Midbrain (tissue), 1 donor: ENCODE measurements at regions not wholly inside any gene's neighbourhood (a gene's known extent, or its start where the extent isn't known, plus 50 kb on each side); places are given as distances from the start of the nearest gene placed in this dataset.
A peak's percentile ranks its signal among the peaks of the same experiment; 100 is the strongest.

Experiments
- DNase-seq: peaks from one replicate; lab custom pipeline; 2025; lab: John Stamatoyannopoulos, UW

DNA sequence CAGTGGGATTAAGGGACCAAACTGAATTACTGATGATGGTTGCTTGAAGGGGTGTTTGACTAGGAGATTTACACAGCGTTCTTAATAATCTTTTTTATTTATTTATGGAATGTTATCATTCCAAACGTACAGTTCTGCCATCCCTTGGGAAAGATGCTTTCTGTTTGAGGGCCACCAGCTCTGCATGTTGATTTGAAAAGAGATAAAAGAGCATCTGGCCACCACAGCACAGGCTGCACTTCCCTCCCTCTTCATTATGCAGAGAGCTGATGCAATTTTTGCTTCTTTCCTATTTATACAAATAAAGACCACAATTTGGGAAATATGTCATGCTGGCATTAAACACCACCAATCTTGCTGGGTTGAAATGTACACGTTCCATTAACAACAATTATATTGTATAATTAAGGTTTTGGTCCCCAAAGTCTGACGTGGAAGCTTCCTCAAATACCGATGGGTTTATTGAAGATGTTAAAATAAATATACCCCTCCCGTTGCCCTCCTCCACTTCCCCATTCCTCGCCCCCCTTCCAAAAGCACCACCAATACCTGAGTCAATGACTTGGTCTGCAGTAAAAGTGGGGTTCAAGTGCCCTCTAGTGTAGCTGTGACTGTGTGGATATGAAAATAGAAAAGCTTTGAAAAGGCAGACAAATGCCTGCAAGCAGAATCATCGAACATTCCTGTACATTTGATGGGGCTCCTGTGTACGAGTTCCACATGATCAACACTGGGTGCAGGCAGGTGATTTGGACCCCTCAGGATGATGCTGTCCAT lies 211.9 kb downstream of the HRH4 start:
- DNase-seq = peak; percentile 17

DNA sequence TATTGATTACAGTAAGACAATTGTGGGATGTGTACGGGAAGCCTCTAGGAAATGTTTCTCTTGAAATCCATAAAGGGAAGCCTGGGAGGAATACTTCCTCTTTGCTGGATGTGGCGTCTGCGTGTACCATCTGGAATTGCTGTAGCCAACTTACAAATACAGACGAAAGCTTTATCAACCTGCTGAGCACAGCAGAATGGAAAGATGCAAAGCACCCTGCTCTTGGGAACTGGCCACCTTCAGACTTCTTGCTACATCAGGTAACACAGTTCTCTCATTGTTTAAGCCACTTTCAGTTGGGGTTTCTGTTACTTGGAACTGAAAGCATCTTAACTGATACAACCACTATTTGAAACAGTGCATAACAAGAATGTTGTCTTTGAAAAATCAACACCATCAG lies 213.8 kb downstream of the HRH4 start:
- no peak for DNase-seq

DNA sequence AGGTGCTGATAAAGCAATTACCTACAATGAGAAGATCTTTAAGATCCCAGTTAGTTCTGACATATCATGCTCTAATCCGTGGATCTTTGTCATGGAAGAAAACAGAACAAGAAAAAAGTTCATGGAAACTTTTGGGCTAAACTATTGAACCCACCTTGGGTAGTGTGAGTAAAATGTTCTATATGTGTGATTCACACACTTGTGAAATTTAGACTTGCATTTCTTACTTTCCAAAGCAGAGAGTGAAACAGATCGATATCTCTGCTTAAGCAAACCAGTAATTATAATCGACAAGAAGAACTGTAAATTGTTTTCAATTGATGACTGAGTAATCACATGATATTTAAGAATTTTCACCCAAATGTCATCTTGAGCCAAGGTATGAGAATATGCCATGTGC lies 214.2 kb downstream of the HRH4 start:
- no peak for DNase-seq

DNA sequence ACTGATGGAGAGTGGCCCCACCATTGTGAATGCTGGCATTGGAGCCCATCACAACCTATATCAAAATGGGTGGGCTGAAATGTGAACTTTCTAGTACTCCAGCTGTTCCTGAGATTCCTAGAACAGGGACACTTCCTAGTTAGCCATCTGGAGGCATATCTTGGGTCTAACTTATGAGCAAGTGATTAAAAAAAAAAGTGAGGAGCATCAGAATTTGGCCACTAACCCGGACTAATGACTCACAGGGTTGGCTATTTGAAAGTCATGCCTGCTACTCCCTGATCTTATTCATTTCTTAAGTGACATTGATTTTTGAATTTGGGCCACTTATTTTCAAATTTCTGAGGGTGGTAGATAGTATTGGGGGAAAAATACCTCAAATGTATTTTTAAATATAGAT lies 216.6 kb downstream of the HRH4 start:
- no peak for DNase-seq

DNA sequence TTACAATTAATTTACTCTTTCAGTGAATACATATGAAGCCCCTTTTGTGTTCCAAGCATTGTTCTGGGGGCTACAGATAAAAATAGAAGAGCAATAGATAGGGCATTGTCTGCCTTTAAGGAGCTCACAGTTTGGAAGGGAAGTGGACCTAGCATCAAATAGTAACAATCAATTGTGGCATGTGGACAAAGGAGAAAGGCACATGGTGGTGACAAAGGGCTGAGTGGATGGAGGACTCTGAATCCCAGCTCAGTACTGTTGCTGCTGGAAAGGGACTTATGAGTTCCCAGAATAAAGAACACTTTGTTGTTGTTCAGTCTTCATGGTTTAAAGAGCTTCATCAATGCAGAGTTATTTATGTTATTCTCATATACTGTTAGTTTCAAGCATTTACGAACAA lies 217.7 kb downstream of the HRH4 start:
- peak; percentile 68 for DNase-seq

DNA sequence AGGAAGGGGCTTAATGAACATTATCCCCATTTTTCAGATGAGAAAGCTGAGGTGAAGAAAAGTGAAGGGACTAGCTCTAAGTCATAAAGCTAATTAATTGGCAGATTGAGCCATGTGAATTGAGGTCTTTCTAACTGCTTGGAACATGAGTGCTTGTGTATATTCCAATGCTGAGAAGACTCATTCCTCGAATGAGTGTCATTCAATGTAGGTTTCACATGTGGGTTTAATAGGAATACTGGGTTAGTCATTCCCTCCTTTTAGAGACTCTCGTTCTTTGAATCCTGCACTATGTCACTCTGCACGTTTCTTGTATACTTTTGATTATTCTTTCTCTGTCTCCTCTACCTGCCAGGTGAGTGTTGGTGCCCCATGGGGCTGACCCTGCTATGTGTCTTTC lies 218.2 kb downstream of the HRH4 start:
- peak; percentile 27 for DNase-seq

DNA sequence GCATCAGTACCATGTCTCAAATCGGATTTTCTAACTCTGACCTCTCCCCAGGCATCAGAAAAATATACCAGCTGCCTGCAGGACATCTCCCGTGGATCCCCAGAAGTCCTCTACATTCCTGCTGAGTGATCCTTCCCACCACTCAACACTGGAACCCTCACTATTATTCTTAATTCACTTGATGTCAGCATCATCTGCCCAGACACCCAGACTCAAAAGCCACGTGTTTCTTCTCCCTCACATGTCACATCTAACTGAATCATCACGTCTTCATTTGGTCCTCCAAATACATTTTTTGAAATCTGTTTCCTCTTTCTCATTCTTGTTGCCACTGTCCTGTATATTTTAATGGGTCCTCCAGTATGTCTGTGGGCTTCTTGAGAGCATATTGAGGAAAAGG lies 218.6 kb downstream of the HRH4 start:
- no peak for DNase-seq

DNA sequence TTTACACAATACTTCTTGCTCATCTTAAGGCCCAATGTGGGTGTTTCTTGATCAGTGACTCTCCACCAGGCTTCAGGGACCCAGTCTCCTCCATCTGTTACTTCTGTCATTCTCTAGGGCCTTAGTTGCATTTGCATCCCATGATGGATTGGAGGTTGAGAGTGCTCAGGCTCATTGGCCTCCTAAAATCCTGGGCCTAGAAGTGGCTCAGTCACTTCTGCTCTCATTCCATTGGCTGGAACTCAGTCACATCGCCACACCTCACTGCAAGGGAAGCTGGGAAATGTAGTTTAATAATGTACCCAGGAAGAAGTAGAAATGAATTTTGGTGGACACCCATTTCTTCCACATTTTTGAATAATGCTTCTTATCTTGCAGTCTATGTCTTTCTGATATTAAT lies 223.5 kb downstream of the HRH4 start:
- DNase-seq = no peak

DNA sequence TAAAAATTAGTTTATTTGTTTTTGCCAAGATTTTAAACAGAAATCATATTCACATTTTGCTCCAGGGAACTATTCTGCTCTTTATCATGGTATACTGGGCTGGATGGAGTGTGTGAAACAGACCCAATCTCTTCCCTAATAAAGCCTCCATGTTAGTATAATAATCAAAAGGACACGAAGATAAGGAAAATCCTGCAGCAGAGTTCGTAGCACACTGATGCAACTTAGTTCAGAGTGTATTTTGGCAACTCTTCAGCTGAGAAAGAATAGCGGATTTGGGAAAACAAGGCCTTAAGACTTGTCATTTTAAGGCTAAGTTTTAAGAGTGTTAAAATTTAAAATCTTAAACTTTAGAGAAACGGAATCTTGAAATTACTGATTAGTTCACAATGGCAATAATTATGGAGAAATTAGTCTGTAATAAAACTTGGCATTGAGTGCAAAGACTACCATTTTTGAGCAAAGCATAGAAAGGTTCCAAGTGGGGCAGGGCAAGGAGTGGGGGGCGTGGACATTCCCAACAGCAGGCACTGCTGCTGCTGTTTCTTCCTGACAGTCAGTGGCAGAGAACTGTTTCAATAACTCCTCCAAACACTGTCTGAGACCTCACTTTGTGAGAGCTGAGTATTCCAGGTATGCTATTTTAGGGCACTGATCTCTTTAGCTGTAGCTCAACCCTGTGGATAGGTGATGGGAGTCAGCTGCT lies 225.0 kb downstream of the HRH4 start:
- no peak for DNase-seq

DNA sequence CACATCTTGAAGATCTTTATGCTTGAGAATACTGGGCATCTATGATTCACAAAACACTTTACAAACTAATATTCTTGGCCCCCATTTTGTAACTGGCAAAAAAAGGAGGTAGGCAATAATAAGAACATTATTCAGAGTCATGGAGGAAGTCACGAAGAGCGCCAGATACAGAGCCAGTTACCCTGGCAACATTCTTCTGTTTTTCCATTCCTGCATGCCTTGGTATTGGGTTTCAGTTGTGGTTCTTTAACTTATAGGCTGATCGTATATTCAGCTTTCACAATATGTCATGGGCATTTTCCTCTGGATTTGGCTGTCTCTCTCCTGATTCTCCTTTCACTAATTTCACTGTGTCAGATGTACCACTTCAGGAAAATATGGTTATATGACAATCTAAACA lies 234.7 kb downstream of the HRH4 start:
- no peak for DNase-seq

DNA sequence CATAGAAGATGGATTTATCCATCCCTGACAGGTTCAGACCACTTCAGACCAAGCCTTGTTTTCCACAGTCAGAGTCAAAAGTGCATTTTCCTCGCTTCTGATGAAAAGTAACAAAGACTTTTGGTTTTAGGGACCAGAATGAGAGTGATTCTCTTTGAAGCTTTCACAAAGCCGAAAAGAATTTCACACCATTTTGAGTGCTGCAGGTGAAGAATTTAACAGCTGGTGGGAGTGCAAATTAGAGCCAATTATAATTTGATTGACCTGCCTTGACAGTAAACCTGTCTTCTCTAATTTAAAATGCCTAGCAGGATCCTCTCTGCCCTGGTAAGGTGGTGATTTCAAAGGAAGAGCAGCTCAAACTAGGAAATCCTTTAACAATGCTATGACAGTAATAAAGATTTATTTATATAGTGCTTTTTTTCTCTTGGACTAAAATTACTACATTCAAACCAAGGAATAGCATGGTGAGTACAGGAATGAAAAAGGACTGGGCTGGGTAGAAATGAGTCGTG lies 241.6 kb downstream of the HRH4 start:
- no peak for DNase-seq

DNA sequence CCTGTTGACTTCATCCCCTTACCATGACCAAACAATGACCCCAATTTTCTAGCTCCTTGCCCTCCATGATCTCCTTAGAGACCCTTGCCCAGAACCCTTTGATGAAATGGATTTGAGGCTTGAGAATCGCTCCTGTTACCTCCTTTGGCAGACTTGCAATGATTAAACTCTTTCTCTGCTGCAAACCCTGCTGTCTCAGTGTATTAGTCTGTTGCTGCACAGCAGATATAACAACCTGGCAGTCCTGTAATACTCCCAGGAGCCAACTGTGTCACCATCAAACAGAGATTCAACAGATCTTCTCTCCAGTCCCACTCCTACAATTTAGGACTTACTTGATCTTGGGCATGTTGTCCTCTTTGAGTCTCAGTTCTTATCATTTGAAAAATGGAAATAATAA lies 242.9 kb downstream of the HRH4 start:
- no peak for DNase-seq

DNA sequence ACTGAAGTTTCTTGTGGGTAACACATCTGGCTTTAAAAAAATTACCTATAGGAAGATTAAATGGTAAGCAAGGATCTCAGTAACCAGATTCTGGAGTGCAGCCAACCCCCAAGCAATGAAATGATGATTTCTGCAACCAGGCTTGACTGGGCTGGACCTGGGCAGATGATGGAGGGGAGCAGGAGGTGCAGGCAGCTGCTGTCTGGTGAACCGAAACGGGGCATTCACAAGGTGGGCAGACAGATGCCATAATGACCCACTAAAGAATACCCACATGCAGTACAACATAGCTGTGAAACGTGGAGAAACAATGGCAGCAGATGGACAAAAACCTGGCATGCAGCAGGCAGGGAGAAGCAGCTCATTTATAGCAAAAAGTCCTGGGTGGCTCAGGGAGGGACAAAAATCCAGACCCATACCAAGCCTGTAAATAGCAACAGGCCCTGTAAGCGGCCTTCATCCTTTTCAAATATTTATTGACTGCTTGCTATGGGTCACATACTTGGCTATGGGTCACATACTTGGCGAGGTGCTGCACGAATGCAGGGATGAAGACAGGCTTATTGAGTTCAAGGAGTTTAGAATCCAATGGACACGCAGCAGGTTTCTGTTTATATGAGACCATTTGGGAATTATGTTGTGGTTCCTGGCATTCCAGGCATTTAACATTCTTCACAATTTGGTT lies 244.7 kb downstream of the HRH4 start:
- no peak for DNase-seq

DNA sequence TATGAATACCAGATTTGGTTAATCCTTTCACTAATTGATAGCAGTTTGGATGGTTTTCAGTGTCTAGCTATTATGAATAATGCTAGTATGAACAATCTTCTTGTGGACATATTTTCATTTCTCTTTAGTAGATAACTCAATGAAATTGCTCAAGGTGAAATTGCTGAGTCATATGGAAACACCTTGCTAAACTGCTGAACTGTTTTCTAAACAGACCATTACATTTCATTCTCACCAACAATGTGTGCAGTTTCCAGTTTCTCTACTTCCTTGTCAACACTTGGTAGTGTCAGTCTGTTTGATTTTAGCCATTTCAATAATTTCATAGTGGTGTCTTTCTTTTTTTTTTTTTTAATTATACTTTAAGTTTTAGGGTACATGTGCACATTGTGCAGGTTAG lies 250.0 kb downstream of the HRH4 start:
- no peak for DNase-seq

DNA sequence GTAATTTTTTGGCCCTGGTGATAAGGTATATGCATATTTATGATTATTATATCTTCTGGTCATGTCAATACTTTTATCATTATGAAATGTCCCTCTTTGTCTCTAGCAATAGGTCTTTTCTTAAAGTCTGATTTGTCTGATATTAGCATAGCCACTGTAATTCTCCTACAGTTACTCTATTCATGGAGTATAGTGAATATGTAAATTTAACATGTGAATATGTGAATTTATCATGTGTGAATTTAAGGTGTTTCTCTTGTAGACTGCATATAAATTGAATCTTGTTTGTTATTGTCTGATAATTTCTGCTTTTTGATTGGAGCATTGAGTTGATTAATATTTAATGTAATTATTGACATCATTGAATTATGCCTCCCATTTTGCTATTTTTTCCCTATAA lies 259.4 kb downstream of the HRH4 start:
- no peak for DNase-seq

DNA sequence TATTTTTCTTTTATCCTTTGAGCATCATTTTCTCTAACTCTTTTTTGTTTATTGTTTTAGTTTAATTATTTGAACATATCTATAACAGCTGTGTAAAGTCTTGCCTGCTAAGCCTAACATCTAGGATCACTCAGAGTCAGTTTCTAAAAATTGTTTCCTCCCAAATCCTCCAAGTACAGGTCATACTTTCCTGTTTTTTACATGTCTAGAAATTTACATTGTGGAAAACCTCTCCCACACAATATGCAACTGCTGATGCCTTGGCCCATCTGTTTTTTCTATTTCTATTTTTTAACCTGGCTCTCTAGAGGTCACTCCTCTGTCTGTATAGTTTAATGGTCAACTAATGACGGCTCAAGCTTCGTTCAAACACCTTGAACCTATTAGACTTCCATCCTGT lies 261.0 kb downstream of the HRH4 start:
- DNase-seq = no peak

DNA sequence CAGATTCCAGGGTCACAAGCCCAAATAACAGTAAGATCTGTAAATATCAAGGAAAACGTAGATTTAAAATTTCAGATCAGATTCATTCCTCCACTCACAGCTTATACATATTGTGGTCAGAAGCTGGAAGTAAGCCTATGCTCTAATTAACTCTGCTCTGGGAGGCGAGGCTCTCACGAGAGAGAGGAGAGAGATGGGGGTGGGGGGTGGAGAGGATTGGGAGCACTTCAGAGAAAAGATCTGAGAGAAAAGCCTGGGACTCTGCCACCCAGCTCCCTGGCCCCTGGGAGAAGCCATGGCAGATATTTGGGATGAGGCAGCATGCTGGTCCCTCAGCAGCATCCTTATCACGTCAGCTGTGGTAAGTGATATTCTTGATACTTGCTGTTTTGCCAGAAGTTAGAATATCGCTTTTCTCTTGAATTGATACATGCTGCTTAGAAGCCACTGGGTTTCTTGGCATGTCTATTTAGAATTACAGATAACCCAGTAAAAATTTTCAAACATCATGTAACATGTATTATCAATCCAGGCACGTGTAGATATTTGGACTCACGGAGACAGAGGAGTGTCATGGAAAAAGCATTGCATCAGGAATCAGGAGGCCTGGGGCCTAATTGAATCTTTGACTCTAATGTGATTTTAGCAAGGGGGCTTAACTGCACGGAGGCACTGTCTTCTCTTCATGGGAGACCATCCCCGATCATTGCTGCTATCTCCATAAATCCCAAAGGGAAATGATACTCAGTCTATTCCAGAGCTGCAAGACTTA lies 265.4 kb downstream of the HRH4 start:
- DNase-seq = no peak

DNA sequence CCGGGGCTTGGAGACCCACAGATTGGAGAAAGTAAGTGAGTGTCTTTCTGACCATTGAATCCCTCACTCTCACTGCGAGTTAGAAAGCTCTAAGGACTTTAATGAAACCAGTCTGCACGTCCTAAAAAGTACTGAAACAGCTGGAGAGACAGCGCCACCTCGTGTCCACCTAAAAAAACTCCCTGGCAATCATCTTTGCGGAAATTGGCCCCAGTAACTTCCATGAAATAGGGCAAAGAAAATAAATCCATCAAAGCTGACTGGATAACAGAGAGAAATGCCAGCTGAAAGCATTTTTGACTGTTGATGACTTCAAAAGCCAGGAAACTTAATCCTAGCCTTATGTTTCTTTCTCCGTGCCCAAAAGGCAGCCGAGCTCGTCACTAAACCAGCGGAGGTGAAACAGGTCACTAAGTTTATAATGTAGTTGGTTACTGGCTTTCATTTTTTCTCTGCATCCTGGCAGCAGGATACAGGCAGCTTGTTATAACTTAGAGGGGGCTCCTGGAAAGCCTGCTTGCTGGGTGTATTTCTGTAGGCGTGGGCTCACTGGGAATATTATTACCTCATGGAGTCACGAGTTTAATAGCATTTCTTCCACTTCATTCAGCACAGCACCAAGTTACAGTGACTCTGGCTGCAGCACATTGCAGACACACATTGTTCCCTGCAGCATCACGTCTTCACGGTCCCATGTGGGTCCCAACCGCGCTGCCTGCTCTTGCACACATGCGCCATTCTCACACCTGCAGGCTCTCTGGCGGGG lies 266.5 kb downstream of the HRH4 start:
- DNase-seq = peak; percentile 81

DNA sequence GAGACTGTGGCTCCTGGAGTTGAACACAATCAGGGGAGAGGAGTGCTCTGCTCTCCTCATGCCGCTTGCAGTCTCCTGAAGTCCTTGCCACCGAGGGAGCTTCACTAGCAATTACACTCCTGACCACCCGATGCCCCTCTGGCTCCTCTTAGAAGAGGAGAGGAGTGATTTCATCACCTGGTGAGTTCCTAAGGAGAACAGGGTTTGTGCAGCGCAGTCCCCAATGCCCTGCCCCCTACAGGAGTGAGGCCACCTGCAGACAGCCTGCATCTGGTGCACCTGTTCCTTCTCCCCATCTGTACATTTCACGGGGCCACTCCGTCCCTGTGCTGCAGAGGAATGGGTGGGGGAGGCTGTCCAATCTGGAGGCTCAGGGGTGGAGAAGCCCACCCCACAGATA lies 267.2 kb downstream of the HRH4 start:
- DNase-seq = no peak

DNA sequence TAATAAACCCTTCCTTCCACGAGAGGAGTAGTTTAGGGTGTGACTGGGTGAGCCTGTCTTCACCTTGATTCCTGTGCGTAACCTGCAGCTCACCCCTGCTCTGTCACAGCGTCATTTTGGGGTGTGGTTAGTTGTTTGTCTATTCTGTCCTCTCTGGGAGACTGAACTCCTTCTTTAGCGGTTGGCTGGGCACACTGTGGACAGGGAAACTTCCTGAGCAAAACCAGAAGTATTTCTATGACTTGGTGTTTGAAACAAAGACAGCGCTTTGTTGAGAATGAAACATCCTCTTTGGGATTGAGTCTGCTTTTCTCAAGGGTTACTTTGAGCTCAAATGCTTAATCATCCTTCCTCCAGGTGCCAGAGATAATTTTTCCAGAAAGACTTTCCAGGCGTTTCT lies 270.7 kb downstream of the HRH4 start:
- no peak for DNase-seq

DNA sequence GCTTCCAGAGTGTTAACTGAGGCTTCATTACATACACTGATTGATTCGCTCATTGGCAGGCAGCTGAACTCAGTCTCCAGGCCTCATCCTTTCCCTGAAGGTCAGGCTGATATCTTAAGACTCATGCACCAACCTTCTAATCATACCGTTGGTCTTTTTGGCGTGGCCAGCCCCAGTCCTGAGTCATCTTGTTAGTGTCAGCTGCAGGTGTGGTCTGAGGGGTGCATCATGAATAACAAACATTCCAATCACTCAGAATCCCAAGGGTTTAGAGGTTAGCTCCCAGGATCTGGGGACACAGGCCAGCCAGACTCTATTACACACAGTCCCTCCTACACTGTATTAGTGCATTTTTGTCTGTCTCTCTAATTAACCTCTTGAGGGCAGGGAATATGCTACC lies 271.5 kb downstream of the HRH4 start:
- DNase-seq = no peak
